HG03558 (cell line): ENCODE measurements at regions not wholly inside any gene's neighbourhood (a gene's known extent, or its start where the extent isn't known, plus 50 kb on each side); places are given as distances from the start of the nearest gene placed in this dataset.

Experiments
- ATAC-seq: cut with Tn5 transposase; IDR thresholded peaks from one replicate; pipeline ENCODE4 v1.9.1; 2021; ENCODE audit warnings: moderate number of reproducible peaks; ENCODE audit not compliant: unreplicated experiment; ENCODE audit errors: extremely low read depth

- ATAC-seq, result no peak
Observed at GRCh38 chr5:143695244-143695864, 116.6 kb upstream of the HMHB1 start.

GRCh38 chr5:143694357-143694756 is 117.6 kb upstream of the HMHB1 start:
- no peak for ATAC-seq

GRCh38 chr5:143693651-143694252 is 118.2 kb upstream of the HMHB1 start:
- no peak for ATAC-seq

- ATAC-seq, result no peak
Observed at GRCh38 chr5:143692342-143692741, 119.6 kb upstream of the HMHB1 start.

GRCh38 chr5:143691945-143692290 is 120.0 kb upstream of the HMHB1 start:
- ATAC-seq, result no peak

GRCh38 chr5:143691287-143691944 is 120.5 kb upstream of the HMHB1 start:
- no peak for ATAC-seq

- ATAC-seq, result no peak
Observed at GRCh38 chr5:143687604-143688003, 124.4 kb upstream of the HMHB1 start.

GRCh38 chr5:143685246-143685815 is 126.6 kb upstream of the HMHB1 start:
- no peak for ATAC-seq

- ATAC-seq, result no peak
Observed at GRCh38 chr5:143683459-143683858, 128.5 kb upstream of the HMHB1 start.

- ATAC-seq, result no peak
Observed at GRCh38 chr5:143682929-143683386, 129.0 kb upstream of the HMHB1 start.

- no peak for ATAC-seq
Observed at GRCh38 chr5:143682246-143682905, 129.6 kb upstream of the HMHB1 start.

- ATAC-seq, result no peak
Observed at GRCh38 chr5:143680672-143681259, 131.2 kb upstream of the HMHB1 start.

- ATAC-seq, result no peak
Observed at GRCh38 chr5:143679777-143680176, 132.2 kb upstream of the HMHB1 start.

- no peak for ATAC-seq
Observed at GRCh38 chr5:143678148-143678905, 133.6 kb upstream of the HMHB1 start.

GRCh38 chr5:143677403-143677802 is 134.6 kb upstream of the HMHB1 start:
- ATAC-seq, result no peak

GRCh38 chr5:143676802-143677201 is 135.2 kb upstream of the HMHB1 start:
- ATAC-seq, result no peak

- ATAC-seq, result no peak
Observed at GRCh38 chr5:143674469-143674786, 137.5 kb upstream of the HMHB1 start.

- ATAC-seq, result no peak
Observed at GRCh38 chr5:143673676-143674468, 138.1 kb upstream of the HMHB1 start.

GRCh38 chr5:143672806-143673205 is 139.2 kb upstream of the HMHB1 start:
- ATAC-seq, result no peak
